ENCODE measurements at regions not wholly inside any gene's neighbourhood (a gene's known extent, or its start where the extent isn't known, plus 50 kb on each side); places are given as distances from the start of the nearest gene placed in this dataset.
"Not testable (repeated sequence)": the region's sequence is repeated elsewhere in the genome, so short reads cannot be mapped to it uniquely, and the experiment has no call there.

DNA sequence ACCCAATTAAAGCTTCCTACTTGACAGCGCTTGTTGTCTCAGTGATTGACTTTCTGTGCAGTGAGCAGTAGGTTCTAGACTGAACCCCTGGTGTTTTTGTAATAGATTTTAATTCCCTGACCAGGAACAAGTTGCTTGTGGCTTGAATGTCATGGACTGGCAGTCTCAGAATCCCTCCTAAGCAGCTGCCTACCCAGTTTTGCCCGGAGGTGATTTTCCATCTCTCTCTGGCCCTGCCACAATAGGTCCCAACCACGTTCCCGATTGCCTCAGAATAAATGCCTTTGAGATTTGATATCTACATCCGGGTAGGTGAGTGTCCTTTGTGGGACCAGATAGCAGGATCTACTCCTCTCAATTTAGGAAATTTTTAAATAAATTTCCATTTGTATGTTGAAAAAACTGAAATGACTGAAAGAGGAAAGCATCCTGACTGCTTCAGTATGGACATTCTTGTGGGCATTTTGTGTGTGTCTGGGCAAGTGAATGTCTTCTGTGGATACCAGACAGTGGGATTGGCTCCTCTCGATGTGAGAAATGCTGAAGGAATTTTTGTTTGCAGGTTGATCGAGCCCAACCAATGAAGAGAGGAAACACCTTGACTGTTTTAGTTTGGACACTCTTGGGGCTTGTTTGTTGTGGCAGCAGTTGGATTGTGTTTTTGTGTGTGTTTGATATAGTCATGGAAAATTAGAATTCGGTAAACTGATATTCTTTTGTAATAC is 1607.4 kb downstream of the C4orf33 start:
- no peak for DNase-seq

DNA sequence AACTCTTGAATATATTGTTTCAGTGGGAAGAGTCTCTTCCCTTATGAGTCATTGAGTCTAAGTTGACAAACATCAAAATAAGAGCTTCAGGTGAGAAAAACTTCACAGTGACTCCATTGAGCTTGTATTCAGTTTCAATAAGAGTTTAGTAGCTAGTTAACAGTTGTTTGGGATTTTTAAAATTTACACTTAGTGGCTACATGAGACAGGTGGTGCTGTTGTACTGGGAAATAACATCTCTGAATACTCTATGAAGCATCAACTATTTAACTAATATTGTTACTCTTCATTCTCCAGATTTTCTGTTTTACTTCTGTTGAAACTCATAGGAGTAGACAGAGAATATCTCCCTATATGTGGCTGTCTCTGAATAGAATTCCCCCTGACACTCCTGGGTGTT is 1609.1 kb downstream of the C4orf33 start:
- DNase-seq, result no peak

DNA sequence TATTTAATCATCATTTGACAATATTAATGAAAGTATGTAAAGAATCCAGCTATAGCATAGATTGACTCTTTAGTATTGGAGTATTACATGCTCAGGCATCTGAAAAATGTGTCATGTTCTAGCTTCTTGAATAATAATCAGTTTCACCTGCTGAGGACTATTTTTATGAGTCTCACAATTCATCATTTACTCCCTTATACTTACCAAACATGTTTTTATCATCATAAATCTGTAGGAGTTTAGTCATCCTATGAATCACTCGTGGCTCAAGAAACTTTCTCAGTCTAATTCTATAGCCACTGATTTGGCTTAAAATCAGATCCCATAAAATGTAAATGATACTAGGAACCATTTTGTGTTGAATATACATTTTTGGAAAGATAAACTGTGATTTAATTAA is 1616.1 kb downstream of the C4orf33 start:
- DNase-seq, result no peak

DNA sequence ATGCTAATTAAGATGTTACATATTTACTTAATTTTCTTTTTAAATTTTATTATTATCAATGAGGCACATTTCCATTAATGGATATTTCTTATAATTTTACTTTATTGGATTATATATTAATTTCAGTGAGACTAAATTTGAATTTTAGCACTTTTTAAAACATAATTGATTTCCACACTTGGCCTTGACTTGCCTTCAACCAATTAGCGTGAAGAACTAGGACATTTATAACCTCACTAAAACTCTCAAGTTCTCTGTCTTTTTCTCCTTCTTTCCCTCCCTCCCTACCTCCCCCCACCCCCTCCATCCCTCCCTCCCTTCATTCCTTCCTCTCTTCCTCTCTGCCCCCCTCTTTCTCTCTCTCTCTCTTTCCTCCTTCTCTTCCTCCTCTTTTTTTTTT is 1618.1 kb downstream of the C4orf33 start:
- DNase-seq, result no peak

DNA sequence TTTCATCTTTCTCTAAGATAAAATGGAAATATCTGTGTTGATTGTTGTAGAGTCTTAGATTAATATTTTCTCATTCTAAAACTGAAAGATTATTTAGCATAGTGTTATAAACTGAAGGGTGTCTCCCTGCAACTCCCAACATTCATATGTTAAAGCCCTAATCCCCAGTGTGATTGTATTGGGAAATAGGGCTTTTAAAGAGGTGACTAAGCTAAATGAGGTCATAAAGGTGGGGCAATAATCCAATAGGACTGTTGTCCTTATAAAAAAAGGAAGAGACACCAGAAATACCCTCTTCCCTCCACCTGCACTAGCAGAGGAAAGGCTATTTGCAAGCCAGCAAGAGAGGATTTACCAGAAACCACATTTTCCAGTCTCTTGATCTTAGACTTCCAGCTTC is 1626.4 kb downstream of the C4orf33 start:
- DNase-seq, result no peak

DNA sequence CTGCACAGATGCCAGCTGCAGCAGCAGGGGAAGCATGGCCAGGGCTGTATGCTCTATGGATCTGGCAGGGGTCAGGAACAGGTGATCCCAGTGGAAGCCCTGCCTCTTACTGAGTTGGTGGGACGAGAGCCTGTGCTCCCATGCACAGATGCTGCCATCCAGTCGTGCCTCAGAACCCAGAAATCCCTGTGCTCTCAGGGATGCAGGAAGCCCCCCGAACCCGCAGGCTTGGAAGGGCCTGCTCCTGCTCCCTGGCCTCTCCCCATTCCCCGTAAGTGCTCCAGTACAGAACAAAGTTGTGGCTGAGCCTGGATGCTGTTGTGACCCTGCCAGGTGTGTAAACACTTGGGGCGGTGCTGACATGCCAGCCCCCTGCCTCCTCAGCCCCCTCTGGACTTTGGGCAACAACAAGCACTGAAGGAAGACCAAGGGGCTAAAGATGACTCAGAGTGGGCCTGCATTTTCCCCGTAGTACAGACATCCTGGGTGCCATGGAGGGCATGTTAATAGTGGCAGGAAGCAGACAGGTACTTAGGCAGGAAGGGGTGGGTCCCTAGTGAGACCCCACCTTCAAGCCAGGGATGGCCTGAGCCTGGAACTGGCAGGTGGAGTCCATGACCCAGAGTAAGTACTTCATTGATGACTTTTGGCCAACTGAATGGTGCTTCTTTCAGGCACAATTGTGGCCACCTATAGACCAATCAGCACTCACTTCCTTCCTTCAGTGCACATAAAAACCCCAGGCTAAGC is 1640.7 kb downstream of the C4orf33 start:
- DNase-seq, result no peak

DNA sequence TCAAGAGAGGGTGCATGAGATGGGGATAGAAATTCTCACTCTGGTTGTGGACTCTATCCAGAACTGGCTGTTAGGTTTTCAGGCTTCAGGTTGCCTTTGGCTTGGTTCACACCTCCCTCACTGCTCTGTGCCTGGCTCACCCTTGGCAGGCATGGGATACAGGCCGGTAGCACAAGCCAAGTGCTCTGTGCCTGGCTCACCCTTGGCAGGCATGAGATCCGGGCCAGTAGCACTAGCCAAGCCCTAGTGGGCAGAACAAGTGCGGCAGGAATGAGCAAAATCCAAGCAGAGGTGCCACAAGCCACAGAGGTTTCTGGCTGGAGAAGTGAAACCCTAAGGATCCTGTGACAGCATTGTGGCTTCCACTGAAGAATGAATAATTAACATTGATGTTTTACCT is 1642.3 kb downstream of the C4orf33 start:
- DNase-seq, result no peak

DNA sequence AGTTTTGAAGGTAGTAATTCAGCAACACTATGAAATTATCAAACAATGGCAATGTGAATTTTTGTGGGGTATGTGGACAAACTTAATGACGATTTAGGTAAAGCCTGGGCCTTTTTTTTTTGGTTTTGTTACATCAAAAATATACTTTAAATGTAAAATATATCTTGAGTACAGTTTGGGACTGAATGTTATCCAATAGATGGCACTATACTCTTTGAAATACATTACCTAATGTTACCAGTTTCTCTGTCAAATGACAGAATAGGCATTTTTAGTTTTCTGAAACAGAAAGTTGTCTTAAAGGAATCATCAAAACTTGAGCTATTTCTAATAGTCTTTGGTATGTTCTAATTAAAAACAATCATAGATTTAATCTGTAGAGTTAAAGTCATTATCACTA is 1651.9 kb downstream of the C4orf33 start:
- no peak for DNase-seq

DNA sequence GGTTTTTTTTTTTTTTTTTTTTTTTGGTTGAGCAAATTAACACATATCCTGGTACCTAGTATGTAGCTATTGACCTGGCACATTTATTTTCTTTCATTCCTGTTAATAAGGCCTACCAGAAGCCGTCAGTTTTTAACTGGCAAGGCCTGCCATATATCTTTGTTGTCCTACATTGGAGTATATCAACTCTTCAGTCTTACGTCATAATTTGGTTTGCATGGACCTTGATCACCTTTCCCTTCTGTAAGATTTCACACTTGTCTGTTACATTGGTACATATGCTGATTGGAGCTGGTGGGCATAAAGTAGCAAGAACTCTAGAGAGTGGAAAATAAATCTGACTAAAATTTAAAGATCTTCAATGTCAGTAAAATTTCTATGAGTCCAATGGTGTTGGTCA is 1658.0 kb downstream of the C4orf33 start:
- no peak for DNase-seq

DNA sequence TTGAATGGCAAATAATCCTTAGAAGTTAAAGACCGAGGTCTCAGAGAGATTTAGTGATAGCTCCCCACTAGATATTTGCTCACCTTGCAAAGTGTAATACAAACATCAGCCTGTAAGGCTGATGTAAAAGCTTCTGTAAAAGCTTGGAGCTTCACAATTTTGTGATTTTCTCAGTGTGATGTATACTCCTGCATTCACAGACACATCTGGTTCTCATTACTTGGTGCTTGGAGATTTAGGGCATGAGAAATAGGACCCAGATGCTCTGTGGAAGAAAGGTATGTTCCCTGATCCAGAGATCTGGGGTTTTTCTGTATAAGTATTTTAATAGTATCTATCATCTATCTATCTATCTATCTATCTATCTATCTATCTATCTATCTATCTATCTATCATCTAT is 1664.3 kb downstream of the C4orf33 start:
- no peak for DNase-seq

DNA sequence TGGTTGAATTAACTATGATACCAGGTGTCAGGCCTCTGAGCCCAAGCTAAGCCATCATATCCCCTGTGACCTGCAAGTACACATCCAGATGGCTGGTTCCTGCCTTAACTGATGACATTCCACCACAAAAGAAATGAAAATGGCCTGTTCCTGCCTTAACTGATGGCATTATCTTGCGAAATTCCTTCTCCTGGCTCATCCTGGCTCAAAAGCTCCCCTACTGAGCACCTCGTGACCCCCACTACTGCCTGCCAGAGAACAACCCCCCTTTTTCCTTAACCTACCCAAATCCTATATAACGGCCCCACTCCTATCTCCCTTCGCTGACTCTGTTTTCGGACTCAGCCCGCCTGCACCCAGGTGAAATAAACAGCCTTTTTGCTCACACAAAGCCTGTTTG is 1671.4 kb downstream of the C4orf33 start:
- not testable (repeated sequence) for DNase-seq

DNA sequence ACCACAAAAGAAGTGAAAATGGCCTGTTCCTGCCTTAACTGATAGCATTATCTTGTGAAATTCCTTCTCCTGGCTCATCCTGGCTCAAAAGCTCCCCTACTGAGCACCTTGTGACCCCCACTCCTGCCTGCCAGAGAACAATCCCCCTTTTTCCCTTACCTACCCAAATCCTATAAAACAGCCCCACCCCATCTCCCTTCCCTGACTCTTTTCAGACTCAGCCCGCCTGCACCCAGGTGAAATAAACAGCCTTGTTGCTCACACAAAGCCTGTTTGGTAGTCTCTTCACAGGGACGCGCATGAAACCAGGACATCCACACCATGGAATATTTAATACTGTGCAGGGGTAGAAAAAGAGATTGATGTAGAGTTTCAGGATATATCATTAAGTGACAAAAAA is 1677.0 kb downstream of the C4orf33 start:
- DNase-seq, result not testable (repeated sequence)

DNA sequence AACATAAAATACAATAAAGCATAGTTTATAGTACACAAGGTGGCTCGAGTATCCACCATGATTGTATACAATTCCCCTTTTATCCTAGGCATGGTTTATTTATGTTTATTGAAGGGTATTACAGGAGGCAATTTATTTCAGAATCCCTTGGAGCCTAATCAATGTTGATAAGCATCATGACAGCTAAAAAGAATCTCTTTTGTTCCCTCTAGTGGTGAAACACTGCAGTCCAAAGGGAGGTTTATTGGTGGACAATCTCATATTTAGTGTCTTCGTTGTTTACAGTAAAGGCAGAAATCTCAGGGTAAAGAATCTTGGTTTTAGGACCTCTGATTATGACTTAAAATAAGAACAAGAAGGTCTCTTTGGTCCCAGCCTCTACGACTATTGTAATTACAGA is 1712.5 kb downstream of the C4orf33 start:
- DNase-seq, result no peak

DNA sequence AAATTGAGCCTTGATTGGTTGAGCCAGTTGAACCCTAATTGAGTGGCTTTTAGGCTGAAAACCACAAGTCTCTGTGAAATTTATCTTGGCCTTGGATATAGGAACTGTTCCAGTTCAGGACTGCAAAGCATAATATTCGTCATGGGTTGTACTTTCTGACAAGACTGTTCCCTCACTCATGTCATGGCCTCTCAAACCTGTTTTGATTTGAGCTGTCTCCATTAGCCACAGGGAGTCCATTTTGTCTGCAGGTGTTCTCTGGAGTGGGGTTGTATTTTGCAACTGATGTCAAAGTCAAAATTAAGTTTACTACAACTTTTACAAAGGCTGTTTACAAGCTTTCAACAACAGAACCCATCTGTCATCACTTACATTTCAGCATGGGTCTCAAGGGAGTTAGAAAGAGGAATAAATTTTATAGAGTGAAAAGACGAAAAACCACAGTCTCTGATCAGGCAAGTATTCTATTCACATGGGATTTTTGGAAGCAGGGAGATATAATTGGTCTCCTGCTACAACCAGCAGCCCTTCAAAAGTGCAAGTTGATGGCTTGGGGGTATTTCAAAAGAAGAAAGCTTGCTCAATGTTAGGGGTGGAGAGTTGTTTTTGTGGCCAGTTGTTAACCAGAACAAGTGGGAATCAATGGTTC is 1716.3 kb downstream of the C4orf33 start:
- no peak for DNase-seq

DNA sequence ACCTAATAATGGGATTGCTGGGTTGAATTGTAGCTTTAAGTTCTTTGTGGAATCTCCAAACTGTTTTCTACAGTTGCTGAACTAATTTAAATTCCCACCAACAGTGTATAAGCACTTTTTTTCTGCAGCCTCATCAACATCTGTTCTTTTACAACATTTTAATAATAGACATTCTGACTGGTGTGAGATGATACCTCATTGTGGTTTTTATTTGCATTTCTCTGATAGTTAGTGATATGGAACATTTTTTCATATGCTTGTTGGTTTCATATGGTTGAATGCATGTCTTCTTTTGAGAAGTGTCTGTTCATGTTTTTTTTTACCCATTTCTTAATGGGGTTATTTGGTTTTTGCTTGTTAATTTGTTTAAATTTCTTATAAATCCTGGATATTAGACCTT is 1718.9 kb downstream of the C4orf33 start:
- no peak for DNase-seq

DNA sequence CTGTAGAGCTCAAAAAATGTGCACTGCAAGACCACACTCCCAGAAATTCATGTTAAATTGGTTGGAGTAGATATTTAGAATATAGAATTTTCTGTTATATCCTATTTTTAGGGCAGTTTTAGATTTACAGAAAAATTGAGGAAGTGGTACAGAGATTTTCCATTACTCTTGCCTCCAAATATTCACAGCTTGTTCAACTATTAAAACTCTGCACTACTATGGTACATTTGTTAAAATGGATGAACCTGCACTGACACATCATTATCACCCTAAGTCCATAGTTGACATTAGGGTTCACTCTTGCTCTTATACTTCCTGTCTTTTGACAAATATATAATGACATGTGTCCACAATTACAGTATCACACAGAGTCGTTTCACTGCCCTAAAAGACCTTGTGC is 1724.5 kb downstream of the C4orf33 start:
- DNase-seq, result no peak

DNA sequence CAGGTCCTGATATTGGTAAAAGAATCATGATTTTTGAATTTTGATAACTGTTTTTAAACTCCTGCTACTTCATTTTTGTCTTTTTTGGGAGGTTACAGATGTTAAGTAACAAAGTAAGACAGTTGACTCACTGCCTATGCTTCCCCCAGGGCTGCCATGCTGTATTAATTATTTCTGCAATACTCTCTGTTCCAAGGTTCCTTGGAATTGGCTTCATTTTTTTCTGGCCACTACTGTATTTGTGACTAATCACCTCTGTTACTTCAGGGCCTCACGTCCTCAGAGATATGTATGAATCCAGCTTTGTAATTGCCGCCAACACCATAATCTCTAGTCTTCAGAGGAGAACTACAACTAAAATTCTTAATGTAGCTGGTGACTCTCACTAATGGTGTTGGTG is 1729.3 kb downstream of the C4orf33 start:
- DNase-seq, result no peak

DNA sequence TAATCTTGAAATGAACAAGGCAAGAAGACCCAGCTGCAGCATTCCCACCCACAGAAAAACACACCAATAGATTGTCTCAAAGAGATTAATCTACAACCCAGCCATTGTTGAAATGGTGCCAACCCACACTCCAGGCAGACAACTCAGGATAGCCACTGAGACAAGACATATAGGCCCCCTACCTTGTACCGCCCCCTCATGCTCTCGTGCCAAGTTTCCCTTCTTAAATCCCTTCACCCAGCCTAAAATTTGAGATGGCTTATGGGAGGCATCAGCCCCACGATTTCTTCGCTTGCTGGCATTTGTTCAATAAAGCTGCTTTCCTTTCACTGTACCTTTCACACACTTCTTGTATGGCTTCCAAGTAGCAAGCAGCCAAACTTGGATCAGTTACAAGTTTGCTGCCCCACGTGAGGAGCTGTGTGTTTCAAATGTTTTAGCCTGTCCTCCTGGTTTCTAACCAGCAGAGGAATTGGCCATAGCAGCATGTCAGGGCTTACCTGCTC is 1754.1 kb downstream of the C4orf33 start:
- DNase-seq, result no peak

DNA sequence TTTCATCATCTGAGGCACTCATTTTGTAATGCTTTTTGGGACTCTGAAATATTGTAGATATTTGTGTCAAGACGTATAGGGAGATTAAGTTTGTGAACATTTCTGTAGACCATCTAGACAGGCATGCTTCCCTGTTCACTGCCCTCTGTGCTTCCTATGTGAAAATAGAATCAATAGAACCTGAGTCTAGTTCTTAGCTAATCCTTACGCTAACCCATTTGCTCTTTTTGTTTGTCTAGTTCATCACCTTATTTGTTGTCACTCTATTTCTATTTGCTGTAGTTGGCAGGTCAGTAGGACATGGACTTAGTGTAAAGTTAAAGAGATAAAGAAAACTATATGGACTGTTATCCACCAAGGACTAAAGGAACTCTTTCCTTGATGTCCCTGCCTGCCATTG is 1755.2 kb downstream of the C4orf33 start:
- no peak for DNase-seq

DNA sequence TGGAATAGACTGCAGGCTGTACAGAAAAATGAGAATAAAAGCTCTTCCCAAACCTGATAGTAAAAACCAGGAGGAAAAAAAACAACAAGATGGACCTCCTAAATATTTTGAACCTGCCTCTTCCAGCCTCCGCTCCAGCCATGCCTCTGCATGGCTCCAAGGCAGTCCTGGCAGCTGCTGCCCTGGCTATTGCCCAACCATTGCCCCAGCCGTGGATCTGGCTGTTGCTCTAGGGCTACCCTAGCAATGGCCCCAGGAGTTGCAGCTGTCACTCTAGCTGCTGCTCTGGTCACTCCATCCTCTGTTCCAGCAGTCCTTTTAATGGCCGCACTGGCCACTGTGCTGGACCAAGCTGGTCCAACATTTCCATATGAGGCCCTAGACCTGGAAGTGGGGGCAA is 1756.0 kb downstream of the C4orf33 start:
- no peak for DNase-seq

DNA sequence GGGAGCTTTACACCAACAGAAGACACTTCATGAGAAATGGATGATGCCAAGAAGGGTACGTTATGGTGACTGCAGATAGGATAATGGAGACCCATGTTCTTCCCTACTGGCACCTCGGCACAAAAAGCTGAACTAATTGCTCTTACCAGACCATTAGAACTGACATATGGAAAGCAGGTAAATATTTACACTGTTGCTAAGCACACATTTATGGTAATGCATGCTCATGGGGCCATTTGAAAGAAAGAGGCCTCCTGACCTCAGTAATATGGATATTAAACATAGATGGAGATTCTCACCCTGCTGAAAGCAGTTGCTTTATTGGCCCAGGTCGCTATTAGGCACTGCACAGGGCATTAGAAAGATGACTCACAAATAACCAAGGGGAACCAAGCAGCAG is 1759.6 kb downstream of the C4orf33 start:
- DNase-seq, result no peak

DNA sequence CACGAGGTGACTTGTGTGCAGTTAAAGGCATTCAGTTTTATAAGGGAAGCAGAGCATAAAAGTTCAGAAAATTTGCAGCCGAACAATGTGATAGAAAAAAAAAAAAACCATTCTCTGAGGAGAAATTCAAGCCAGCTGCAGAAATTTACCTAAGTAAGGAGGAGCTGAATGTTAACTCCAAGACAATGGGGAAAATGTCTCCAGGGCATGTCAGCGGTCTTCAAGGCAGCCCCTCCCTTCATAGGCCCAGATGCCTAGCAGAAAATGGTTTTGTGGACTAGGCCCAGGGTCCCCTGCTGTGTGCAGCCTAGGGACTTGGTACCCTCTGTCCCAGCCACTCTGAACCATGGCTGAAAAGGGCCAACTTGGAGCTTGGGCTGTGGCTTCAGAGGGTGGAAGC is 1764.0 kb downstream of the C4orf33 start:
- no peak for DNase-seq

DNA sequence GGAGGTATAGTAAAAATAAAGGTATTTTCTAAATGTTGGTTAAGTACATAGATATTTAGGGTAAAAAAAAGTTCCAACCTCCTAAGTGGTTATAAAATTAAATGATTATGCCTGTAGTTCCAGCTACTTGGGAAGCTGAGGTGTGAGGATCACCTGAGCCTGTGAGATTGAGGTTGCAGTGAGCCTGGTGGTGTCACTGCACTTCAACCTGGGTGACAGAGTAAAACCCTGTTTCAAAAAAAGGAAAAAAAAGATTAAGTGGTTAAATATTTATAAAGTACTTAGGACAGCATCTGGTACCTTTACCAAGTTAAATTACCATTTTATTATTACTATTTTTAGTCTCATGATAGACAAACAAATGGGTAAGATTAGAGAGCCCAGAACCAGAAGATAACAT is 1801.0 kb downstream of the C4orf33 start:
- DNase-seq, result no peak

DNA sequence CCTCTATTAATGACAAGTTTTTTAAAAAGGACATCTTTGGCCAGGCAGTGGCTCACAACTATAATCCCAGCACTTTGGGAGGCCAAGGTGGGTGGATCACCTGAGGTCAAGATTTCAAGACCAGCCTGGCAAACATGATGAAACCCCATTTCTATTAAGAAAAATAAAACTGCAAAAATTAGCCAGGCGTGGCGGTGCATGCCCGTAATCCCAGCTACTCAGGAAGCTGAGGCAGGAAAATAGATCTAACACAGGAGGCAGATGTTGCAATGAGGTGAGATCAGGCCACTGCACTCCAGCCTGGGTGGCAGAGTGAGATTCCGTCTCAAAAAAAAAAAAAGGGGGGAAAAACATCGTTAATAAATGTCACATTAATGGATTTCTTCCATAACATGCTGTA is 1805.4 kb downstream of the C4orf33 start:
- DNase-seq, result no peak

Measured in GF-D8 (cell line).